HepG2 (cell line): ENCODE measurements at regions not wholly inside any gene's neighbourhood (a gene's known extent, or its start where the extent isn't known, plus 50 kb on each side); places are given as distances from the start of the nearest gene placed in this dataset.

ENCODE experiments used
- ATAC-seq: fragments of 200-7000 bp; cut with Tn5 transposase; 3 replicates; pipeline ENCODE4 v1.9.1; 2020; ENCODE audit warnings: mild to moderate bottlenecking, moderate library complexity
- BruUV-seq: library from RNA; stranded (reverse); fragments of 400-500 nt; replicated peaks from 2 replicates; lab custom pipeline; 2021; lab: Mats Ljungman, UMichigan
- CTCF ChIA-PET: fragments of 300-600 bp; formaldehyde crosslinking; extraction: SDS; loops from one replicate; lab custom pipeline; 2021; ENCODE audit warnings: low total read pairs, inconsistent platforms, low intra/inter-chr PET ratio; lab: Yijun Ruan, JAX
- POLR2A ChIA-PET: fragments of 350-600 bp; sonication (Branson Sonifier 250); formaldehyde crosslinking; loops from one replicate; lab custom pipeline; 2020; ENCODE audit warnings: antibody characterized with exemption, inconsistent platforms; lab: Yijun Ruan, JAX
- DNase-seq: peaks from one replicate; pipeline ENCODE4 v3.0.0-alpha.2; 2015; ENCODE audit warnings: low spot score
- FAIRE-seq: peaks from 3 replicates; lab custom pipeline; 2011; peaks lifted over from hg19 to GRCh38; lab: Jason Lieb, UNC
- H2AFZ ChIP-seq: one replicate; pipeline ENCODE4 v1.6.1; 2011; ENCODE audit warnings: low read length, inconsistent platforms
- H3K27ac ChIP-seq: fragments of 300-600 bp; 3 replicates; pipeline ENCODE4 v1.8.0; 2011; ENCODE audit warnings: mixed run types, mild to moderate bottlenecking, mixed read lengths, low read length, inconsistent platforms; ENCODE audit not compliant: insufficient read depth; ENCODE audit errors: extremely low read length
- H3K27me3 ChIP-seq, 2 experiments: fragments of 200-600 bp in 1 of 2; 2 replicates in 1 of 2; 3 replicates in 1 of 2; pipeline versions ENCODE4 v1.6.0 to v1.8.0; 2011; ENCODE audit warnings: low read length in 2 of 2, mild to moderate bottlenecking in 2 of 2, moderate library complexity in 2 of 2, inconsistent platforms in 1 of 2; ENCODE audit not compliant: insufficient read depth in 2 of 2, control insufficient read depth in 1 of 2
- H3K36me3 ChIP-seq, 2 experiments: fragments of 200-600 bp in 1 of 2; replicated peaks in 1 of 2; 2 replicates in 1 of 2; 3 replicates in 1 of 2; pipeline versions ENCODE4 v1.5.1 to v1.8.0; 2011; ENCODE audit warnings: low read length in 2 of 2, inconsistent platforms in 1 of 2; ENCODE audit not compliant: insufficient read depth in 2 of 2, control insufficient read depth in 1 of 2
- H3K4me1 ChIP-seq: 2 replicates; pipeline ENCODE4 v1.5.1; 2012; ENCODE audit warnings: low read length, inconsistent platforms; ENCODE audit not compliant: insufficient read depth
- H3K4me2 ChIP-seq: 2 replicates; pipeline ENCODE4 v1.6.0; 2011; ENCODE audit warnings: low read depth, low read length, inconsistent platforms
- H3K4me3 ChIP-seq, 3 experiments: fragments of 200-600 bp in 1 of 3; sonication (generic), shearing (Covaris generic) in 1 of 3; replicated peaks in 1 of 3; 2 replicates each; pipeline ENCODE4 v1.5.1; 2011 to 2016; ENCODE audit warnings: low read length in 3 of 3, inconsistent platforms in 2 of 3, low read depth in 2 of 3, mild to moderate bottlenecking in 2 of 3, control low read depth in 1 of 3, mixed read lengths in 1 of 3; ENCODE audit not compliant: insufficient read depth in 1 of 3
- H3K79me2 ChIP-seq: one replicate; pipeline ENCODE4 v1.6.1; 2011; ENCODE audit warnings: low read length, inconsistent platforms; ENCODE audit not compliant: insufficient read depth
- H3K9ac ChIP-seq: 2 replicates; pipeline ENCODE4 v1.6.0; 2011; ENCODE audit warnings: mild to moderate bottlenecking, low read depth, low read length, inconsistent platforms; ENCODE audit not compliant: insufficient read depth
- H3K9me3 ChIP-seq: 2 replicates; pipeline ENCODE4 v1.5.1; 2012; ENCODE audit warnings: mild to moderate bottlenecking, low read length
- H4K20me1 ChIP-seq: 2 replicates; pipeline ENCODE4 v1.6.0; 2011; ENCODE audit warnings: inconsistent platforms, mild to moderate bottlenecking, low read length, moderate library complexity; ENCODE audit not compliant: insufficient read depth
- BORCS8-MEF2B ChIP-seq: sonication (generic); formaldehyde crosslinking; IDR thresholded peaks from 2 replicates; pipeline ENCODE4 v1.8.0; 2022; ENCODE audit warnings: mild to moderate bottlenecking, missing genetic modification reagents
- FOXP4 ChIP-seq: sonication (generic); formaldehyde crosslinking; IDR thresholded peaks from 2 replicates; pipeline ENCODE4 v1.4.0; 2020; ENCODE audit warnings: missing genetic modification reagents
- GABPA ChIP-seq, 2 experiments: IDR thresholded peaks; 2 replicates each; pipeline ENCODE4 v1.6.1; 2011 to 2016; ENCODE audit warnings: low read depth in 2 of 2, low read length in 1 of 2, missing biosample characterization in 1 of 2, missing genetic modification characterization in 1 of 2
- HDAC2 ChIP-seq: sonication (generic); formaldehyde crosslinking; IDR thresholded peaks from 2 replicates; pipeline ENCODE4 v1.4.0; 2020; ENCODE audit warnings: missing genetic modification reagents
- KDM4B ChIP-seq: sonication (generic); formaldehyde crosslinking; IDR thresholded peaks from 2 replicates; pipeline ENCODE4 v1.4.0; 2020; ENCODE audit warnings: missing genetic modification reagents
- MAFK ChIP-seq, 2 experiments: IDR thresholded peaks in 1 of 2; conservative IDR thresholded peaks in 1 of 2; 2 replicates each; pipeline ENCODE4 v1.6.1; 2011; ENCODE audit warnings: improper control_type of control experiment in 2 of 2, low read length in 2 of 2
- NFE2L2 ChIP-seq: fragments of 150-350 bp; IDR thresholded peaks from 2 replicates; pipeline ENCODE4 v1.6.1; 2014; ENCODE audit warnings: low read length
- NFIB ChIP-seq: sonication (generic); formaldehyde crosslinking; IDR thresholded peaks from 2 replicates; pipeline ENCODE4 v1.9.0; 2021; ENCODE audit warnings: missing genetic modification reagents, mild to moderate bottlenecking, borderline replicate concordance
- NRL ChIP-seq: sonication (generic); formaldehyde crosslinking; IDR thresholded peaks from 2 replicates; pipeline ENCODE4 v1.5.0; 2020; ENCODE audit warnings: missing genetic modification reagents, mild to moderate bottlenecking, moderate library complexity, borderline replicate concordance
- PHF20 ChIP-seq: sonication (generic); formaldehyde crosslinking; IDR thresholded peaks from 2 replicates; pipeline ENCODE4 v1.5.0; 2020; ENCODE audit warnings: mild to moderate bottlenecking, missing genetic modification reagents
- PRPF4 ChIP-seq: fragments of 200-400 bp; formaldehyde crosslinking; IDR thresholded peaks from 2 replicates; pipeline ENCODE4 v1.6.1; 2016; ENCODE audit warnings: low read length, low read depth; ENCODE audit not compliant: poor library complexity, severe bottlenecking
- TARDBP ChIP-seq: sonication (generic); formaldehyde crosslinking; IDR thresholded peaks from 2 replicates; pipeline ENCODE4 v1.8.0; 2022; ENCODE audit warnings: mild to moderate bottlenecking, missing genetic modification reagents
- ZBTB7A ChIP-seq: sonication (generic); formaldehyde crosslinking; IDR thresholded peaks from 2 replicates; pipeline ENCODE4 v1.8.0; 2022; ENCODE audit warnings: mild to moderate bottlenecking, missing genetic modification reagents
- ZNF484 ChIP-seq: sonication (generic); formaldehyde crosslinking; IDR thresholded peaks from 2 replicates; pipeline ENCODE4 v1.5.1; 2020; ENCODE audit warnings: mild to moderate bottlenecking, low read depth, missing genetic modification reagents, borderline replicate concordance
- ZNF512B ChIP-seq: sonication (generic); formaldehyde crosslinking; IDR thresholded peaks from 2 replicates; pipeline ENCODE4 v1.5.1; 2020; ENCODE audit warnings: missing genetic modification reagents, mild to moderate bottlenecking, borderline replicate concordance
- ZNF570 ChIP-seq: sonication (generic); formaldehyde crosslinking; IDR thresholded peaks from 2 replicates; pipeline ENCODE4 v1.4.0; 2020; ENCODE audit warnings: mild to moderate bottlenecking, missing genetic modification reagents, borderline replicate concordance
- ZNF737 ChIP-seq: sonication (generic); formaldehyde crosslinking; IDR thresholded peaks from 2 replicates; pipeline ENCODE4 v1.5.0; 2020; ENCODE audit warnings: missing genetic modification reagents, mild to moderate bottlenecking, borderline replicate concordance
- WGBS: methylation state at CpG from one replicate; pipeline ENCODE4 v1.1.6; 2017; ENCODE audit warnings: low lambda C conversion rate; 5-methylcytosine and 5-hydroxymethylcytosine counted together
- in situ Hi-C: cut with HindIII; loops from 2 replicates; pipeline ENCODE4 v1.10.0; 2017; ENCODE audit warnings: low pct_unique_long_range_greater_than_20kb; ENCODE audit not compliant: extremely low pct_ligation_motif_present
- intact Hi-C: fragments of 100-400 bp; cut with micrococcal nuclease; formaldehyde crosslinking; loops from one replicate; pipeline ENCODE4 v1.10.0; 2022; ENCODE audit not compliant: unreplicated experiment

GRCh38 chr3:170703121-170703588 lies 117.3 kb upstream of the SLC7A14 start:
- H3K4me3 ChIP-seq, result no peak overlapping the region
- no peak for TF ChIP-seq ZNF512B (CRISPR knock-in tag)
- TF ChIP-seq GABPA (IDR thresholded peaks at IDR 0.05; ENCODE audit: low read depth, low read length), result no peak
- TF ChIP-seq GABPA (CRISPR knock-in tag; IDR thresholded peaks at IDR 0.05; ENCODE audit: low read depth), result no peak
- no peak for TF ChIP-seq NFE2L2
- TF ChIP-seq ZNF737 (CRISPR knock-in tag), result no peak
- TF ChIP-seq HDAC2 (CRISPR knock-in tag), result no peak
- TF ChIP-seq TARDBP (CRISPR knock-in tag), result no peak
- TF ChIP-seq PHF20 (CRISPR knock-in tag), result no peak
- no peak for TF ChIP-seq NRL (CRISPR knock-in tag)
- no peak for TF ChIP-seq ZBTB7A (CRISPR knock-in tag)
- TF ChIP-seq NFIB, result no peak
- no peak for TF ChIP-seq BORCS8-MEF2B (CRISPR knock-in tag)
- TF ChIP-seq PRPF4, result no peak
- TF ChIP-seq ZNF484, result no peak
- TF ChIP-seq FOXP4 (CRISPR knock-in tag), result no peak
- TF ChIP-seq KDM4B (CRISPR knock-in tag), result no peak
- TF ChIP-seq ZNF570, result no peak
- TF ChIP-seq MAFK (conservative IDR thresholded peaks at IDR 0.05 in 1 of 2, IDR thresholded peaks at IDR 0.05 in 1 of 2; ENCODE audit: low read length in 2 of 2), result no peak
- no TSS peak for BruUV-seq
- H3K79me2 ChIP-seq, result no peaks in the 10 kb centered on the region
- in situ Hi-C loops (no loop called here), intact Hi-C loops (no loop called here)
- ChIA-PET POLR2A (no interaction called here), CTCF (no interaction called here)
- no peaks in the 10 kb centered on the region; a peak in 1 of 5 replicates for H3K27me3 ChIP-seq
- no peak overlapping the region for H3K9ac ChIP-seq
- H3K4me1 ChIP-seq, result no peaks in the 10 kb centered on the region
- H4K20me1 ChIP-seq, result no peaks in the 10 kb centered on the region
- no peak for FAIRE-seq
- 50% methylated on average over 1 of the region's 1 CpG for WGBS
- no peak for DNase-seq
- no peak overlapping the region for H3K27ac ChIP-seq
- ATAC-seq, result no peak
- no peak overlapping the region for H3K4me2 ChIP-seq
- no peaks in the 10 kb centered on the region for H3K36me3 ChIP-seq
- no peaks in the 10 kb centered on the region for H3K9me3 ChIP-seq
- no peak overlapping the region for H2AFZ ChIP-seq
